HG03457 (cell line): ENCODE measurements at regions not wholly inside any gene's neighbourhood (a gene's known extent, or its start where the extent isn't known, plus 50 kb on each side); places are given as distances from the start of the nearest gene placed in this dataset.
A peak's percentile ranks its signal among the peaks of the same experiment; 100 is the strongest.

Experiments
- ATAC-seq: cut with Tn5 transposase; IDR thresholded peaks from one replicate; pipeline ENCODE4 v1.9.1; 2021; ENCODE audit warnings: moderate number of reproducible peaks; ENCODE audit not compliant: unreplicated experiment

DNA sequence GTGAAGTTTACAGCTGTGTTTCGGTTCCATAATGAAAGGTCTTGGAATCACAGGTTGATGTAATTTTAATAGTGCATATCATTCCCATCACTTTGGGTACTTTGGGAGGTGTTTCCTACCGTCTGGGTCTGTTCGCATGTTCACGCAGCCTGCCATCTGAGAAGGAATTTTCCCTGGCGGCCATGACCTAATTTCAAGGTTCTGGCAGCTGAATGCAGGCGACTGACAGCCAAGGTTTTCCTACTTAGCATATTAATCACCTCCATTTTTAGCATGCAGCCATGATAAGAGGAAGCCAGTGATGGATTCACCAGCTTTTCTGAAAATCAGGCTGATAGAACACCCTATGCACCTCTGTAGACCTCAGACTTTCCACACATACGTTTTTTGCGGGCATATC is 319.1 kb upstream of the TMEM229A start:
- ATAC-seq, result no peak

DNA sequence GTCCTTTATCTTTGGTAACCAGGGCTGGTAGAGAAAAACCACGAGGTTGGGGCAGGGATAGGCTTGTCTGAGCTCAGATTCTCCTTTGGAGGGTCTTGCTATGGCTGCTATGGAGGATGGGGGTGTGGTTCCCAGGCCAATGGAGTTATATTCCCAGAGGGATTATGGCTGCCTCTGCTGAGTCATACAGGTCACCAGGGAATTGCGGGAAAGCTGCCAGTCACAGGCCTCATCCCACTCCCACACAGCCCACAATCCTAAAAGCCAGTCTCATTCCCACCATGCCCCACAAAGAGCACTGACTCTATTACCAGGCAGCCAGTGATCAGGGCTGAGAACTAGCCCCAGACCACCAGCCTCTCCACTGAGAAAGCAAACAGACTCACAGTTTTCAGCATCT is 316.6 kb upstream of the TMEM229A start:
- no peak for ATAC-seq

GRCh38 chr7:124338861-124339260 is 306.0 kb upstream of the TMEM229A start:
- no peak for ATAC-seq

DNA sequence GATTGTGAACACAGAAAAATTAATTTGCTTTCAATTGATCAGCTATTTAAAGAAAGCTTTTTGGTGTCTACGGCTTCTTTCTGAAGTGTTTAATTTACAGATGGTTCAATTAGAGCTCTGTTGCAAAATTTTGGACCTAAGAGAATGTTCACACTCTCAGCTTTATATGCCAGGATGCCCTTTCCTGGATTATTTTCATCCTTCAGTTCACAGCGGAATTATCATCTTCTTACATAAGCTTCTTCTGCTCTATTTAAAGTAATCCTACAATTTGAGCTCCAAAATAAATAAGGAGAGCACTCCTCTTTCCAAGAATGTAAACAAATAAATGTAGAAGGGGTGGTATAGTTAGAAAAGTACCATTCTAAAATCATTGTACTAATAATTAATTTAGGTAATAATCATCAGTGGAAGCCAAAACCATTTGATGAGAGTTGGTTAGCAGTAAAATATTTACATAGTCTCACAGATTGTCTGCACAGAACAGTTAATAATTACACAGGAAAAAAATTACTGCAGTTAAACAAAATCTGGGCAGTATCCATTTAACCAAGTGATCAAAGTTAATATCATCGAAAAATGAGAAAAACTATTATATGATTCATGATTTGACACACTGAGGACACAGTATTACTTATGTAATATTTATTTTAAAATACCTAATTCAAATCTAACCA is 298.0 kb upstream of the TMEM229A start:
- no peak for ATAC-seq

- no peak for ATAC-seq
These were observed 295.9 kb upstream of the TMEM229A start for GRCh38 chr7:124328774-124329173.

GRCh38 chr7:124324262-124324661 is 291.4 kb upstream of the TMEM229A start:
- no peak for ATAC-seq

DNA sequence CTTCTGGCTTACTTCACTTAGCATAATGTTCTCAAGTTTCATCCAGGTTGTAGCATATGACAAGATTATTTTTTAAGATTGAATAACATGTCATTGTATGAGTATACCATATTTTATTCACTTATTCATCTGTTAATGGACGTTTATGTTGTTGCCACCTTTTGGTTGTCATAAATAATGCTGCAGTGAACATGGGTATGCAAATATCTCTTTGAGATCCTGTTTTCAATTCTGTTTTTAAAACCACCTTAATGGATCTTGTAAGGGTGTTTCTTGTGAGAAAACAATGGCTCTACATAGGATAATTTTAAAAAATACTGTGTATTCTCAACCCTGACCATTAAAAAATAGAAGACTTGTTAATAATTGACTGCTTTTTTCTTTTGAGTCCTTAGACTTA is 290.7 kb upstream of the TMEM229A start:
- ATAC-seq, result no peak

DNA sequence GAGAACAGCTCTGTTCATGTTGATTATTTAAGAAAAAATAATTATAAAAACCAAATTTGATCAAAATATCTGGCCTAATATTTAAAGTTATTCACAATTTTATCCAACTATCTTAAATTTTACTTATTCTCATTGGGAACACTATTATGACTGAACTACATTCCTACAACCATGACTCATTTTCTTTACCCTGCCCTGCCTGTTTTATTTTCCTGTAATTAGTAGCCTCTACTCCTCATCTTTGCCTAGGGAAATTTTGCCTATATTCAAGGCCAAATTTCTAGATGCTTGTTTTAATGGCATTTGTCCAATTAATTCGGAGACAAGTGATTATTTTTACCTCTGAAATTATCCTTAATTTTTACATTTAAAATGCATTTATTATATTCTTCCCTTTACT is 289.7 kb upstream of the TMEM229A start:
- ATAC-seq, result no peak

DNA sequence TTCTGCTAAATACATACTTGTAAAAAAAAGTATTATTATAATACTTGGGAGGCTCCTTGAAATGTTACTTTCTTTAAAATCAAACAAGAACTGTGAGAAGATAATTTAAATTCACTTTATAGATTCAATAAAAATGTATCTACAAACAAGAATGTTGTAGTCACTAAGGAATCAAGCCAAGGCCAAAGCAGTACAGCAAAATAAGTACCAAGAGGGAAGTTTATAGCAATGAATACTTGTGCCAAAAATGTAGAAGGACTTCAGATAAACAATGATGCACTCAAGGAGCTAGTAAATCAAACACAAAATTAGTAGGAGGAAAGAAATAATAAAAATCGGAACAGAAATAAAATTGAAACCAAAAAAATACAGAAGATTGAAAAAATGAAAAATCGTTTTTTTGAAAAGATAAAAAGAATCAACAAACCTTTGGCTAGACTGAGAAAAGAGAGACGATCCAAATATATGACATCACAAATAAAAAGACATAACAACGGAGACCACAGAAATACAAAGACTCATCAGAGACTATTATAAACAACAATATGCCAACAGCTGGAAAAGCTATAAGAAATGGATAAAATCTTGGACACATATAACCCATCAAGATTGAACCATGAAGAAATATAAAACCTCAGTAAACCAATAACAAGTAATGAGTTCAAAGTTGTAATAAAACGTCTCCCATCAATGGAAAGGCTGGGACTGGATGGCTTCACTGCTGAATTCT is 286.0 kb upstream of the TMEM229A start:
- ATAC-seq, result no peak

- no peak for ATAC-seq
These were observed 278.1 kb upstream of the TMEM229A start for GRCh38 chr7:124310934-124311390.

GRCh38 chr7:124308384-124308783 is 275.5 kb upstream of the TMEM229A start:
- no peak for ATAC-seq

GRCh38 chr7:124295289-124295688 is 262.4 kb upstream of the TMEM229A start:
- no peak for ATAC-seq

DNA sequence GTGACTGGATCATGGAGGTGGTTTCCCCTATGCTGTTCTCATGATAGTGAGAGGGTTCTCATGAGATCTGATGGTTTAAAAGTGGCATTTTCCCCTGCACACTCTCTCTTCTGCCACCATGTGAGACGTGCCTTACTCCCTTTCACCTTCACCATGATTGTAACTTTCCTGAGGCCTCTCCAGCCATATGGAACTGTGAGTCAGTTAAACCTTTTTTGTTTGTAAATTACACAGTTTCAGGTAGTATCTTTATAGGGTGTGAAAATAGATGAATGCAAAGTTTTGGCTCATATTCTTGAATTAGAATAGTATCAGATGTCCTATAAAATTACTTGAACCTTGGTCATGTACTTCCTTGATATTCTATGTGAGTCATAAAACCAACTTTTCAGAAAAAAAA is 252.1 kb upstream of the TMEM229A start:
- no peak for ATAC-seq

- ATAC-seq, result peak; percentile 98
These were observed 243.2 kb upstream of the TMEM229A start for GRCh38 chr7:124276005-124276622.

GRCh38 chr7:124275411-124275810 is 242.5 kb upstream of the TMEM229A start:
- ATAC-seq, result no peak

GRCh38 chr7:124269774-124270173 is 236.9 kb upstream of the TMEM229A start:
- no peak for ATAC-seq

- no peak for ATAC-seq
These were observed 234.3 kb upstream of the TMEM229A start for GRCh38 chr7:124267154-124267553.

DNA sequence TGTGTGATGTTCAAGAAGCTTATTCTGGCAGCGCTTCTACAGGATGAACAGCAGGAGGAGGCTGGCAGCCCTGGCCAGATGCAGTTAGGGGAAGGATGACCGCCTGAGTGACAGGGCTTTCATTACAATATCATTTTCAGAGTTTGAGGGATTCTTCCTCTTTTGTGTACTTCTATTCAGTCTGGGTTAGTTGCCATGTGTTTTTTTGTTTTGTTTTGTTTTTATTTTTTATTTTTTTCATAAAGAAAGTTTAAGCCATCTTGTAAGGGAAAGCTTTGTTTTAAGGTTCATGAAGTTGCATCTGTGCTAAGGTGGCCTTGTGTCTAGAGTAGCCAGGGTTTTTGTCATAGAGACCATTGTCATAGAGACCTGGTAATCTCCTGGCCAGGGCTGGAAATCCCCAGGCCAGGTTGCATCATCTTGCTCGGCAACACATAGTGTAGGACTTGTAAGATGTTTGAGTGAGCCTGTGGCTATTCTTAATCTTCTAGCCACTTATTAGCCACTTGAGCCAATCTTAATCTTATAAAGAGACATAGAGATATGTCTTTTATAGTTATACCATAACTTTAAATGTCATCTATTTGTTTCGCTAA is 230.5 kb upstream of the TMEM229A start:
- peak; percentile 98 for ATAC-seq

GRCh38 chr7:124261710-124262109 is 228.8 kb upstream of the TMEM229A start:
- no peak for ATAC-seq

DNA sequence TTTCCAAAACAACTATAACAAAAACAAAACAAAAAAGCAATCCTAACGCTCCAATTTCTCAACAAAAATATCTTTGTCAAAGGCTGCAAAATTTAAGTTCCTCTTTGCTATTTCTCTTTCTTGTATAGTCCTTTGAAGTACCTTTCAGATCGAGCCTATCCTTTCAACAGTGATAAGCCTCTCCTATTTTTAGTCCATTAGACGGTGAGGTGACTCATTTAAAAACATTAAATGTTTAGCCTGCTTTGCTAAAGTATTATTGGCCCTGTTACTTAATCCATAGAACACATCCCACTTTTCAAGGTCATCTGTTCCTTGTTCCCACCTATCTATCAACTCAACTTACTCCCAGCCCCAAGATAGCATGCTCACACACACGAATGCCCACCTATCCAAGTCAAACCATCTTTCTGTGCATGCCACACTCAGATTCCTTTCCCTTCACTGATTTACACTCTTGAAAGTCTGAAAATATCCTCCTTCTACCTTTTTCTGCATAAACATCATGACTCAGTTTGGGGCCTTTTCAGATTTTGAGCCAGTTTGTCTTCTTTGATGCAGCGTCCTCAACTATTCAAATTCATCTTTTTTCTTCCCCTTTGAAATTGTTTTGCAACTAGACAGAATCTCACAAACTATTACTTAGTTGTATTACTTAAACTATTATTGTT is 224.9 kb upstream of the TMEM229A start:
- no peak for ATAC-seq

DNA sequence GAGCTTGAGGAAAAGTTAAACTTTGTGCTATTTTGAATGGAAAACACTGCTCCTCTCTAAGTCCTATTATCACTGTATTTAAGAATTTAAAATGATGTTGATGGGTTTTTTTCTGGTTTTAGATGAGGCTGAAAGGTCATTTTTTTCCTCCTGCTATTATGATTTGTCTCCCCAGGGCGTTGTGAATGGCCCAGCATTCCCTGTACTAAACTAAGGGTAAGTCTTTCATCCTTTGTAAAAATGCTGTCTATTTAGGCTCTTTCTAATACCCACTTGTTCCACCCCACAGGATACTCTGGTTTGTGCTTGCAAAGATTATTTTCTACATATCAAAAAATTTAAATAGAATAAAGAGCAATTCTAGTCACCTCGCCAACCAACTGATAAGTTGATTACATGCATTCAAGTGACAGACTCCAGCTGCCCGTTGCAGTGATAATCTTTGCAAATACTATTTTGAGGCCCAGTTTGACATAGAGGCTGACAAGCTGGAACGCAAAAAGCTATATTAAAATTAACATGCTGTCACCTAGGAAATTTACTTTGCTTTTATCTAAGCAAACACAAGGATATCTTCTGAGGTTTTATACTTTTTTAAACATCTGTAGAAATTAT is 222.3 kb upstream of the TMEM229A start:
- ATAC-seq, result no peak
